ENCODE measurements at regions not wholly inside any gene's neighbourhood (a gene's known extent, or its start where the extent isn't known, plus 50 kb on each side); places are given as distances from the start of the nearest gene placed in this dataset.
"Not testable (repeated sequence)": the region's sequence is repeated elsewhere in the genome, so short reads cannot be mapped to it uniquely, and the experiment has no call there.

DNA sequence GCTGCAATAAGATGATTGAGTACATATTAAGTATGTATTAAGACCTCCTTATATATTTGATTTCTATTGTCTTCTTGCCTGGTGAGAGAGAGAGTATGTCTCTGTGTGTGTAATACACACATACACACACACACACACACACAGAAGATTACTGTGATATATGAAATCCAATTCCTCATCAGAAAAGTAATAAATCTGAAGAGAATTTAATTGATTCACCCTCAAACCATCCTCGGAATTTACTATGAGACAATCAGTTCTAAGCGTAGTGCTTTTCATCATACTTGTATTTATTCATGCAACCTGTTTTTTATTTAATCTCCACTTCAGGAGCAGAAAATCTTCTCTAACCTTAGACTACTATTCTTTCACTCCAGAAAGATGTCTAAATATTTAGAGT lies 62.3 kb upstream of the TLL1 start:
- DNase-seq (ENCODE audit: low read depth in 4 of 4, low spot score in 3 of 4) = no peak

DNA sequence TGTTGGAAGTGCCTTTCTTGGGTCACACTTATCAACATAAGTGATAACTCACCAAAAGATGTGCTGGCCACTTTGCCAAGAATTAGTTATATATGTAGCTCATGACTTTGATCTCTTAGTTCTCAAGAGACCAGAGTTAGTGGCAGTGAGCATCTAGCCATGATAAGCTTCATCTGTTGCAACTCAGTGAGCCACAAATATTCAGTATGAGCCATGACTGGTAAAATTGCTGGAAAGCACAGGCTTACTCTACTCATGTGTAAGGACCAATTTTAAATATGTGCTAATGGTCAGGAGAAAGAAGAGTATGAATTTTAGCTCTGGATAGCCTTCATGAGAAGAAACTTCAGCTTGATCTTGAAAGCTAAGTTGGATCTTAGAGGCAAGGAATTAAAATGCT lies 59.4 kb upstream of the TLL1 start:
- DNase-seq (ENCODE audit: low read depth in 4 of 4, low spot score in 3 of 4) = no peak

DNA sequence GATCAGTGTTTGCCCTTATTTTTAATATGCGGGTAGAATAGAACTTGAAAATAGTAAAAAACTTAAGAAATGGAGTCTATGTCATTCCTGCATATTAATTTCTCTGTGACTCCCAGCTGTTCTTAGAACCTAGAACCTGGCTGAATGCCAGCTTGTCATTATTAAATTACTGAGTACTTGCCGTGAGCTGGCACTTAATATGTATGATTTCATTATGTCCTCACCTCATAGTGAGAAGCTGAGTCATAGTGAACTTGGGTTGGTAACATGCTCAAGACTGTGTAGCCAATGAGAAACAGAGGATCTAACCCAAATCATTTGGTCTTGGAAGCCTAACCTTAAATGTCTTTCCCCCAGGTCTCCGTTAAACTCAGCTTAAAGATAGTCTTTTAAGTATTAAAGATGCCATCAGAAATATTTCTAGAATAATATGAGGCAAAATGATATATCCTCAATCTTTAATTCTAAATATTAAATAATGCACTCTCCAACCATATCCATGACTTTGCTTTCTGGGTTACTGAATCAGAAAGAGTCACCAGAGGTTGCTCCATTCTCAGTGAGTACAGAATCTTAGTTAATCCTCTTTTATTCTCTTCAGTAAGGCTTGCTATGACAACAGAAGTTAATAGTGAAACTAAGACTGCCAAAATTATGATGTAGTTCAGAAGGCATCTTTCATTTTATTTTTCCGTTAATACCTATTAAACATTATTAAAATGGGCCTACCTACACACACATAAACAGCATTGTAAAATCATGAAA lies 58.6 kb upstream of the TLL1 start:
- DNase-seq (ENCODE audit: low read depth in 4 of 4, low spot score in 3 of 4) = no peak

DNA sequence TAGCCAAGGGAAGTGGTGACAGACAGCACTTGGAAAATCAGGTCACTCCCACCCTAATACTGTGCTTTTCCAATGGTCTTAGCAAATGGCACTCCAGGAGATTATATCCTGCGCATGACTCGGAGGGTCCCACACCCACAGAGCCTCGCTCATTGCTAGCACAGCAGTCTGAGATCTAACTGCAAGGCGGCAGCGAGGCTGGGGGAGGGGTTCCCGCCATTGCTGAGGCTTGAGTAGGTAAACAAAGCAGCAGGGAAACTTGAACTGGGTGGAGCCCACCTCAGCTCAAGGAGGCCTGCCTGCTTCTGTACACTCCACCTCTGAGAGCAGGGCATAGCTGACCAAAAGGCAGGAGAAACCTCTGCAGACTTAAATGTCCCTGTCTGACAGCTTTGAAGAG lies 53.9 kb upstream of the TLL1 start:
- DNase-seq (ENCODE audit: low read depth in 4 of 4, low spot score in 3 of 4) = not testable (repeated sequence)
